Fibroblast of lung (primary cell): ENCODE measurements at regions not wholly inside any gene's neighbourhood (a gene's known extent, or its start where the extent isn't known, plus 50 kb on each side); places are given as distances from the start of the nearest gene placed in this dataset.

Source experiments
- EZH2 ChIP-seq: IDR thresholded peaks from 2 replicates; pipeline ENCODE4 v1.5.1; 2012; ENCODE audit warnings: low read length, control low read depth, mild to moderate bottlenecking; ENCODE audit errors: missing control alignments
- TF ChIP-seq, protein P1 (sequence below), 2 donors: IDR thresholded peaks in 1 of 2; conservative IDR thresholded peaks in 1 of 2; 1 replicate in 1 of 2; 2 replicates in 1 of 2; pipeline ENCODE4 v1.5.1; 2011 to 2012; ENCODE audit warnings: low read length in 2 of 2, control low read depth in 1 of 2, inconsistent platforms in 1 of 2, low read depth in 1 of 2, mild to moderate bottlenecking in 1 of 2

DNA sequence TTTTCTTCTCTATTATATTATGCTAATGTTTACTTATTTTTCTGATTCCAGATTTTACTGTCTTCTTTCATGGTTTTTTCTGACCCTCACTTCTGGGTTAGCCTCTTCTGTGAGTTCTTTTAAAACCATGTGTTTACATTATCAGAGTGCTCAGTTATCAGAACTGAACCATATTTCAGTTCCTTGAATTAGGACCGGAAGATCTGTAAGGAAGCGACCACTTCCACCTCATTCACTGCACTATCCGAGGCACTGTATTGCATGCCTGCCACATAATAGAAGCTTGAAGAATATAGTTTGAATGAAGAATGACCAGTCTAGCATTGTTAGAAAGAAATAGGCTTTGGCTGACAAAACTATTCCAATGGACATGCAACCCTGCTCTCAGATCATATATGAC is 281.0 kb upstream of the DEPDC1 start:
- TF ChIP-seq, protein P1, sequence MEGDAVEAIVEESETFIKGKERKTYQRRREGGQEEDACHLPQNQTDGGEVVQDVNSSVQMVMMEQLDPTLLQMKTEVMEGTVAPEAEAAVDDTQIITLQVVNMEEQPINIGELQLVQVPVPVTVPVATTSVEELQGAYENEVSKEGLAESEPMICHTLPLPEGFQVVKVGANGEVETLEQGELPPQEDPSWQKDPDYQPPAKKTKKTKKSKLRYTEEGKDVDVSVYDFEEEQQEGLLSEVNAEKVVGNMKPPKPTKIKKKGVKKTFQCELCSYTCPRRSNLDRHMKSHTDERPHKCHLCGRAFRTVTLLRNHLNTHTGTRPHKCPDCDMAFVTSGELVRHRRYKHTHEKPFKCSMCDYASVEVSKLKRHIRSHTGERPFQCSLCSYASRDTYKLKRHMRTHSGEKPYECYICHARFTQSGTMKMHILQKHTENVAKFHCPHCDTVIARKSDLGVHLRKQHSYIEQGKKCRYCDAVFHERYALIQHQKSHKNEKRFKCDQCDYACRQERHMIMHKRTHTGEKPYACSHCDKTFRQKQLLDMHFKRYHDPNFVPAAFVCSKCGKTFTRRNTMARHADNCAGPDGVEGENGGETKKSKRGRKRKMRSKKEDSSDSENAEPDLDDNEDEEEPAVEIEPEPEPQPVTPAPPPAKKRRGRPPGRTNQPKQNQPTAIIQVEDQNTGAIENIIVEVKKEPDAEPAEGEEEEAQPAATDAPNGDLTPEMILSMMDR (conservative IDR thresholded peaks at IDR 0.05 in 1 of 2, IDR thresholded peaks at IDR 0.05 in 1 of 2; ENCODE audit: low read depth in 1 of 2, low read length in 2 of 2): no peak
- TF ChIP-seq EZH2: no peak
